ENCODE measurements at regions not wholly inside any gene's neighbourhood (a gene's known extent, or its start where the extent isn't known, plus 50 kb on each side); places are given as distances from the start of the nearest gene placed in this dataset.

DNA sequence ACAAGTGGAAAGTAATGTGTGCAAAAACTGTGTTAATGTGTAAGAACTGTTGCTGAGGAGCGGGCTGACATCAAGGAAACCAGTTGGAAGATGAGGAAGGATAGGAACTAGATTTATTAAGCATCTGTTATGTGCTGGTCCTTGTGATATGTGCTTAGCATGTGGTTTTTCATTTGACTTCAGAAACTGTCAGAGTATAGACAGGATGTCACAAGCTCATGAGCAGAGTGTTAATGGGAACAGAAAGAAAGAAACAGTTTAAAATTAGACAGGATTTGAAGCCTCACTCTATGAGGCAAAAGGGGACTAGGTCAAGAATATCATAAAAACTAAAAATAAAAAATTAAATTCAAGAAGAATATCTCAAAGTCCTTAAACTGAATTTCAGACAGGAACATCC, 270.6 kb upstream of the DPPA4 start:
- no peaks in the 10 kb centered on the region for H3K4me1 ChIP-seq
- no peaks in the 10 kb centered on the region for H3K27me3 ChIP-seq
- no peak for DNase-seq (ENCODE audit: low spot score)
- H3K9me3 ChIP-seq: peaks cover 0 to 8% of the 10 kb centered on the region in 2 donors
- TF ChIP-seq, protein P1, sequence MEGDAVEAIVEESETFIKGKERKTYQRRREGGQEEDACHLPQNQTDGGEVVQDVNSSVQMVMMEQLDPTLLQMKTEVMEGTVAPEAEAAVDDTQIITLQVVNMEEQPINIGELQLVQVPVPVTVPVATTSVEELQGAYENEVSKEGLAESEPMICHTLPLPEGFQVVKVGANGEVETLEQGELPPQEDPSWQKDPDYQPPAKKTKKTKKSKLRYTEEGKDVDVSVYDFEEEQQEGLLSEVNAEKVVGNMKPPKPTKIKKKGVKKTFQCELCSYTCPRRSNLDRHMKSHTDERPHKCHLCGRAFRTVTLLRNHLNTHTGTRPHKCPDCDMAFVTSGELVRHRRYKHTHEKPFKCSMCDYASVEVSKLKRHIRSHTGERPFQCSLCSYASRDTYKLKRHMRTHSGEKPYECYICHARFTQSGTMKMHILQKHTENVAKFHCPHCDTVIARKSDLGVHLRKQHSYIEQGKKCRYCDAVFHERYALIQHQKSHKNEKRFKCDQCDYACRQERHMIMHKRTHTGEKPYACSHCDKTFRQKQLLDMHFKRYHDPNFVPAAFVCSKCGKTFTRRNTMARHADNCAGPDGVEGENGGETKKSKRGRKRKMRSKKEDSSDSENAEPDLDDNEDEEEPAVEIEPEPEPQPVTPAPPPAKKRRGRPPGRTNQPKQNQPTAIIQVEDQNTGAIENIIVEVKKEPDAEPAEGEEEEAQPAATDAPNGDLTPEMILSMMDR (IDR thresholded peaks at IDR 0.05): no peak
- H3K27ac ChIP-seq: no peak overlapping the region
- no peaks in the 10 kb centered on the region for H3K36me3 ChIP-seq
- no peak overlapping the region for H3K4me3 ChIP-seq

DNA sequence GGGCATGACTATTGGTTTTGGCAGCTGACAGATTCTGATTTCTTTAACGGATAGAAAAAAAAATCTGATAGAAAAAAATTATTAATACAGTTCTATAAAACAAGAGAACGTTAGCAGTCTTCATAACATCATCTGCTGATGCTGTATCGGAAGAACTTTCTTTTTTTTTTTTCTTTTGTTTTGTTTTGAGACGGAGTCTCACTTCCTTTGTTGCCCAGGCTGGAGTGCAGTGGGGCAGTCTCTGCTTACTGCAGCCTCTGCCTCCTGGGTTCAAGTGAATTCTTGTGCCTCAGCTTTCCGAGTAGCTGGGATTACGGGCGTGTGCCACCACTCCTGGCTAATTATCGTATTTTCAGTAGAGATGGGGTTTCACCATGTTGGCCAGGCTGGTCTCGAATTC, 271.2 kb upstream of the DPPA4 start:
- Histone ChIP-seq H3K9me3 (peaks cover 0 to 8% of the 10 kb centered on the region in 2 donors), H3K36me3 (no peaks in the 10 kb centered on the region), H3K27ac (no peak overlapping the region), H3K4me1 (no peaks in the 10 kb centered on the region), H3K27me3 (no peaks in the 10 kb centered on the region), H3K4me3 (no peak overlapping the region)
- no peak for DNase-seq (ENCODE audit: low spot score)
- TF ChIP-seq, protein P1 (IDR thresholded peaks at IDR 0.05): no peak

DNA sequence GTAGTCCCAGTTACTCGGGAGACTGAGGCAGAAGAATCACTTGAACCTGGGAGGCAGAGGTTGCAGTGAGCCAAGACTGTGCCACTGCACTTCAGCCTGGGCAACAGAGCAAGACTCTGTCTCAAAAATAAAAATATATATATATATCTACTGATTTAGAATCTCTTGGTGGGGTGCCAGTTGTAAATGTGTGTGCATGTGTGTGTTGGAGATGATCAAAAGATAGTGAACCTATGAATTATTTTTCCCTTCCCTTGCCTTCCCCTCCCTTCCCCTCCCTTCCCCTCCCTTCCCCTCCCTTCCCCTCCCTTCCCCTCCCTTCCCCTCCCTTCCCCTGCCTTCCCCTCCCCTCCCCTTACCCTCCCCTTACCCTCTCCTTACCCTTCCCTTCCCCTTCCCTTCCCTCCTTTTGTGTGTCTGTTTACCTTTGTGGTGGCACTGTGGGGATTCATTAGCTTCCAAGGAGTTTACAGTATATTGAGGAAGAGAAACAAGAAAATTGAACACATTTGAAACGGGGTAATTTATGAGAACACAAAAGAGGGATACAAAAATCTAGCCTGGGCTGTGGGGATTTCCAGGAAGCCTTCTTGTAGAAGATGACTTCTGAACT, 281.5 kb upstream of the DPPA4 start:
- H3K4me1 ChIP-seq: no peaks in the 10 kb centered on the region
- TF ChIP-seq, protein P1 (IDR thresholded peaks at IDR 0.05): no peak
- H3K4me3 ChIP-seq: no peak overlapping the region
- H3K9me3 ChIP-seq: no peaks in the 10 kb centered on the region
- DNase-seq (ENCODE audit: low spot score): no peak
- no peak overlapping the region for H3K27ac ChIP-seq
- H3K27me3 ChIP-seq: no peaks in the 10 kb centered on the region
- H3K36me3 ChIP-seq: no peaks in the 10 kb centered on the region

DNA sequence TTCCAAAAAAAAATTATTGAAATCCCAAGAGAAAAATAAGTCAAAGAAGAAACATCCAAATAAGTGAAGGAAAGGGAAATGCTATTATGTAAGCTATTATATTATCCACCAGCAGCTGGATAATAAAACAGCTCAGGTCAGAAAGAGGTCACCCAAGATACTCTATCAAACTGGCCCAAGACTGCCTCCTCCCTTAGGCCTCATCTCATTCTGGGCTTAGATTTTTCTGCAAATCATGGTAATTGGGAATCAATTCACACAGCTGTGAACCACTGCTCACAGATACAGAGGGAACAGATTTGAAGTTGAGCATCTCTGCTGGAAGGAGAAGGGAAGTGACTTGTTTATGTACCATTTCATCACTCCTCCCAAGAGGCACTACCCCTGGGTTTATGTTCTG, 294.6 kb upstream of the DPPA4 start:
- Histone ChIP-seq H3K9me3 (no peaks in the 10 kb centered on the region), H3K36me3 (no peaks in the 10 kb centered on the region), H3K4me1 (no peaks in the 10 kb centered on the region), H3K27ac (no peak overlapping the region), H3K27me3 (no peaks in the 10 kb centered on the region), H3K4me3 (no peak overlapping the region)
- no peak for DNase-seq (ENCODE audit: low spot score)
- TF ChIP-seq, protein P1 (IDR thresholded peaks at IDR 0.05): no peak

DNA sequence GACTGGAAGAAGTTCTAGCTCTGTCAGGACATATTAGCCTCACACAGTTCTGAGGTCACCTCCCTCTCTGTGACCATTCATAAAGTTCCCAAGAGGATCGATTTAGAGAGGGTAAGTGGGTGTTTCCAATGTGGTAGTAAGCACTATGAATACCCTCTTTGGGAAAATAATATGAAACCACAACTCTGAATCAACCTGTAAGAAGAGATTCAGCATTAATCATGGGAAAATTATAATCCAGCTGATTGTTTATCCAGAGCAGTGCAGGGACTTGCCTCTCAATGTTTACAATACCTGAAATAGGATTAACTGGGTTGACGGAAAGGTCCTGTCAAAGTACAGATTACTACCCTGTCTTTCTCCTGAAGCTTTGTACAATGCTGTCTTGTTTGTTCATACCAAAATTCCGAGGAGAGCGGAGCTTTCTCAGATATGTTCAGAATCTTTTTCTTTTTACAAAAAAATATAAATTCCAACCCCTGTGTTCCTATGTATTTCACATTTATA, 302.9 kb upstream of the DPPA4 start:
- no peaks in the 10 kb centered on the region for H3K4me1 ChIP-seq
- no peak overlapping the region for H3K4me3 ChIP-seq
- H3K9me3 ChIP-seq: no peaks in the 10 kb centered on the region
- H3K36me3 ChIP-seq: no peaks in the 10 kb centered on the region
- H3K27me3 ChIP-seq: no peaks in the 10 kb centered on the region
- TF ChIP-seq, protein P1 (IDR thresholded peaks at IDR 0.05): no peak
- no peak for DNase-seq (ENCODE audit: low spot score)
- H3K27ac ChIP-seq: no peak overlapping the region

DNA sequence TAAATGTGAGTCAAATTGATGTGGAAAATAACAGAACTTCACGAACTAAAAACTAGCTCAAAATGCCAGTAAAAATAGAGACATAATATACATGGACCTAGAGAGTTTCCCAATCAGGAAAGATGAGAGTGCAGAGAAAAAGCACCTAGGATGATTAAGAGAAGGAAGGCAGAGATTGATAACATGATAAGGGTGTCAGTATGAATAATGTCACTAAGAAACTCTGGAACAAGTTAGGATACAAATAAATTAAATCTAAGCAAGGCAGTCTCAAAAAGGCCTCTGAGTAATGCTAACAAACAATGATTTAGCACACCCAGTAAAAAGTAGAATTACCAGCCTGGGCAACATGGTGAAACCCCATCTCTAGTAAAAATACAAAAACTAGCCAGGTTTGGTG, 304.7 kb upstream of the DPPA4 start:
- Histone ChIP-seq H3K27me3 (no peaks in the 10 kb centered on the region), H3K9me3 (no peaks in the 10 kb centered on the region), H3K4me1 (no peaks in the 10 kb centered on the region), H3K4me3 (no peak overlapping the region), H3K36me3 (no peaks in the 10 kb centered on the region), H3K27ac (no peak overlapping the region)
- TF ChIP-seq, protein P1 (IDR thresholded peaks at IDR 0.05): no peak
- DNase-seq (ENCODE audit: low spot score): no peak

Data from right atrium auricular region (tissue), 2 donors.